ENCODE measurements at regions not wholly inside any gene's neighbourhood (a gene's known extent, or its start where the extent isn't known, plus 50 kb on each side); places are given as distances from the start of the nearest gene placed in this dataset.

DNA sequence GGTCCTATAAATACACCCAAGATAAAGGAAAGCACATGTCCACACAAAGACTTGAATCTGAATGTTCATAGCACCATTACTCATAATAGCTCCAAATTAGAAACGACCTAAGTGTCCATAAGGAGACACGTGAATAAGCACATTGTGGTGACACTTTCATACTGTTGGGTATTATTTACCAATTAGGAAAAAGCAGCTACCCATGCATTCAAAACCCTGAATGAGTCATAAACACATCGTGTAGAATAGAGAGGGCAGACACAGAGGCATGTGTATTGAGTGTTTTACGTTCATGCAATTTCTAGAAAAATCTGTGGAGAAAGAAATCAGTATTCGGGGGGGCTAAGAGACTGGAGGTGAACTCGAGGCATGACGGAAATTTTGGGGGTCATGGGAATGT lies 396.7 kb downstream of the THBS2 start:
- Histone ChIP-seq H3K9ac (ENCODE audit: low read depth, low read length) (no peak overlapping the region), H3K79me1 (ENCODE audit: low read depth in 1 of 2, low read length in 2 of 2) (no peaks in the 10 kb centered on the region), H3K4me2 (ENCODE audit: low read depth, low read length) (no peak overlapping the region), H3K27me3 (ENCODE audit: control insufficient read depth, insufficient read depth, low read length) (no peaks in the 10 kb centered on the region), H2AK5ac (ENCODE audit: low read depth, low read length) (no peak overlapping the region), H2BK120ac (ENCODE audit: low read depth, low read length) (no peak overlapping the region), H4K20me1 (ENCODE audit: insufficient read depth, low read length) (no peaks in the 10 kb centered on the region), H3K18ac (ENCODE audit: low read depth, low read length) (no peak overlapping the region), H2BK15ac (ENCODE audit: low read depth, low read length) (no peak overlapping the region), H4K91ac (ENCODE audit: insufficient read depth, low read depth, low read length) (no peak overlapping the region), H4K8ac (ENCODE audit: low read depth in 2 of 2, low read length in 2 of 2) (no peak overlapping the region), H2BK20ac (ENCODE audit: low read depth, low read length) (no peak overlapping the region), H3K27ac (ENCODE audit: insufficient read depth, low read length) (no peak overlapping the region), H3K36me3 (ENCODE audit: control insufficient read depth, insufficient read depth, low read length) (no peaks in the 10 kb centered on the region), H2AK9ac (replicated peaks; ENCODE audit: low read depth, low read length, poor library complexity) (no peak overlapping the region), H3K56ac (ENCODE audit: extremely low read depth, insufficient read depth, low read length) (no peak overlapping the region), H3K4ac (ENCODE audit: low read depth, low read length) (no peak overlapping the region), H3K4me3 (ENCODE audit: insufficient read depth, low read depth, low read length) (no peak overlapping the region), H3K4me1 (ENCODE audit: control insufficient read depth, insufficient read depth, low read length) (no peaks in the 10 kb centered on the region), H2BK5ac (ENCODE audit: low read depth, low read length, poor library complexity, severe bottlenecking) (no peak overlapping the region), H3K9me1 (ENCODE audit: insufficient read depth, low read length) (no peaks in the 10 kb centered on the region), H2AFZ (replicated peaks; ENCODE audit: low read length, poor library complexity) (no peak overlapping the region), H3K9me3 (ENCODE audit: control insufficient read depth, insufficient read depth, low read length) (peaks cover 6% of the 10 kb centered on the region), H3K23ac (ENCODE audit: low read depth, low read length) (no peak overlapping the region), H4K5ac (ENCODE audit: low read depth, low read length) (no peak overlapping the region), H3K14ac (replicated peaks; ENCODE audit: low read depth, low read length) (no peak overlapping the region)
- no peak for DNase-seq
- no CpG with 5 or more reads among the region's 7 CpGs for WGBS, 2 experiments (ENCODE audit: extremely low coverage in 2 of 2, insufficient read length in 1 of 2)
- ChIA-PET POLR2A (ENCODE audit: unreplicated experiment) (no interaction called here), CTCF (no interaction called here)
- no TSS peak for BruUV-seq (replicated peaks)
- TF ChIP-seq USF2 (IDR thresholded peaks at IDR 0.05; ENCODE audit: low read depth, low read length) (no peak), MAFK (IDR thresholded peaks at IDR 0.05; ENCODE audit: low read depth, low read length) (no peak), MAZ (IDR thresholded peaks at IDR 0.05; ENCODE audit: borderline replicate concordance, low read depth, low read length) (no peak), RCOR1 (IDR thresholded peaks at IDR 0.05; ENCODE audit: insufficient replicate concordance, low read length) (no peak), MXI1 (IDR thresholded peaks at IDR 0.05; ENCODE audit: borderline replicate concordance, low read depth, low read length) (no peak), NFE2L2 (IDR thresholded peaks at IDR 0.05; ENCODE audit: low read depth, low read length) (no peak), CEBPB (IDR thresholded peaks at IDR 0.05; ENCODE audit: low read depth, low read length) (no peak), POLR2A (IDR thresholded peaks at IDR 0.05; ENCODE audit: low read depth, low read length) (no peak)
- TF ChIP-seq, protein P1, sequence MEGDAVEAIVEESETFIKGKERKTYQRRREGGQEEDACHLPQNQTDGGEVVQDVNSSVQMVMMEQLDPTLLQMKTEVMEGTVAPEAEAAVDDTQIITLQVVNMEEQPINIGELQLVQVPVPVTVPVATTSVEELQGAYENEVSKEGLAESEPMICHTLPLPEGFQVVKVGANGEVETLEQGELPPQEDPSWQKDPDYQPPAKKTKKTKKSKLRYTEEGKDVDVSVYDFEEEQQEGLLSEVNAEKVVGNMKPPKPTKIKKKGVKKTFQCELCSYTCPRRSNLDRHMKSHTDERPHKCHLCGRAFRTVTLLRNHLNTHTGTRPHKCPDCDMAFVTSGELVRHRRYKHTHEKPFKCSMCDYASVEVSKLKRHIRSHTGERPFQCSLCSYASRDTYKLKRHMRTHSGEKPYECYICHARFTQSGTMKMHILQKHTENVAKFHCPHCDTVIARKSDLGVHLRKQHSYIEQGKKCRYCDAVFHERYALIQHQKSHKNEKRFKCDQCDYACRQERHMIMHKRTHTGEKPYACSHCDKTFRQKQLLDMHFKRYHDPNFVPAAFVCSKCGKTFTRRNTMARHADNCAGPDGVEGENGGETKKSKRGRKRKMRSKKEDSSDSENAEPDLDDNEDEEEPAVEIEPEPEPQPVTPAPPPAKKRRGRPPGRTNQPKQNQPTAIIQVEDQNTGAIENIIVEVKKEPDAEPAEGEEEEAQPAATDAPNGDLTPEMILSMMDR (conservative IDR thresholded peaks at IDR 0.05; ENCODE audit: low read depth, low read length) = no peak
- no peak for ATAC-seq (ENCODE audit: low read depth)
- intact Hi-C loops (cut with micrococcal nuclease) (no loop called here), in situ Hi-C loops (cut with MboI; ENCODE audit: low sequenced_read_pairs) (no loop called here), dilution Hi-C loops (cut with HindIII; ENCODE audit: low sequenced_read_pairs, unreplicated experiment) (no loop called here)
